ENCODE measurements at regions not wholly inside any gene's neighbourhood (a gene's known extent, or its start where the extent isn't known, plus 50 kb on each side); places are given as distances from the start of the nearest gene placed in this dataset.
"Not testable (repeated sequence)": the region's sequence is repeated elsewhere in the genome, so short reads cannot be mapped to it uniquely, and the experiment has no call there.

GRCh38 chr1:208475449-208475848 is 231.3 kb upstream of the PLXNA2 start:
- no peak for DNase-seq

GRCh38 chr1:208475951-208476845 is 232.0 kb upstream of the PLXNA2 start:
- DNase-seq = no peak

GRCh38 chr1:208476846-208477170 is 232.6 kb upstream of the PLXNA2 start:
- no peak for DNase-seq

GRCh38 chr1:208479435-208479834 is 235.3 kb upstream of the PLXNA2 start:
- DNase-seq = no peak

GRCh38 chr1:208485512-208485911 is 241.3 kb upstream of the PLXNA2 start:
- no peak for DNase-seq

- DNase-seq = no peak
Observed at GRCh38 chr1:208486677-208487076, 242.5 kb upstream of the PLXNA2 start.

GRCh38 chr1:208488432-208488831 is 244.2 kb upstream of the PLXNA2 start:
- DNase-seq = not testable (repeated sequence)

GRCh38 chr1:208496467-208497371 is 252.5 kb upstream of the PLXNA2 start:
- no peak for DNase-seq

- no peak for DNase-seq
Observed at GRCh38 chr1:208497866-208498541, 253.8 kb upstream of the PLXNA2 start.

- no peak for DNase-seq
Observed at GRCh38 chr1:208499026-208499425, 254.8 kb upstream of the PLXNA2 start.

GRCh38 chr1:208499601-208500000 is 255.4 kb upstream of the PLXNA2 start:
- DNase-seq = no peak

- no peak for DNase-seq
Observed at GRCh38 chr1:208500375-208500774, 256.2 kb upstream of the PLXNA2 start.

GRCh38 chr1:208501542-208501941 is 257.4 kb upstream of the PLXNA2 start:
- DNase-seq = no peak

- DNase-seq = no peak
Observed at GRCh38 chr1:208503787-208504186, 259.6 kb upstream of the PLXNA2 start.

- DNase-seq = no peak
Observed at GRCh38 chr1:208506812-208507211, 262.6 kb upstream of the PLXNA2 start.

GRCh38 chr1:208509072-208509471 is 264.9 kb upstream of the PLXNA2 start:
- DNase-seq = no peak

- no peak for DNase-seq
Observed at GRCh38 chr1:208510192-208510952, 266.2 kb upstream of the PLXNA2 start.

GRCh38 chr1:208511242-208511860 is 267.2 kb upstream of the PLXNA2 start:
- no peak for DNase-seq

GRCh38 chr1:208513799-208514198 is 269.6 kb upstream of the PLXNA2 start:
- no peak for DNase-seq

- DNase-seq = no peak
Observed at GRCh38 chr1:208515129-208515528, 270.9 kb upstream of the PLXNA2 start.

- DNase-seq = no peak
Observed at GRCh38 chr1:208516780-208517179, 272.6 kb upstream of the PLXNA2 start.
